ENCODE measurements at regions not wholly inside any gene's neighbourhood (a gene's known extent, or its start where the extent isn't known, plus 50 kb on each side); places are given as distances from the start of the nearest gene placed in this dataset.

DNA sequence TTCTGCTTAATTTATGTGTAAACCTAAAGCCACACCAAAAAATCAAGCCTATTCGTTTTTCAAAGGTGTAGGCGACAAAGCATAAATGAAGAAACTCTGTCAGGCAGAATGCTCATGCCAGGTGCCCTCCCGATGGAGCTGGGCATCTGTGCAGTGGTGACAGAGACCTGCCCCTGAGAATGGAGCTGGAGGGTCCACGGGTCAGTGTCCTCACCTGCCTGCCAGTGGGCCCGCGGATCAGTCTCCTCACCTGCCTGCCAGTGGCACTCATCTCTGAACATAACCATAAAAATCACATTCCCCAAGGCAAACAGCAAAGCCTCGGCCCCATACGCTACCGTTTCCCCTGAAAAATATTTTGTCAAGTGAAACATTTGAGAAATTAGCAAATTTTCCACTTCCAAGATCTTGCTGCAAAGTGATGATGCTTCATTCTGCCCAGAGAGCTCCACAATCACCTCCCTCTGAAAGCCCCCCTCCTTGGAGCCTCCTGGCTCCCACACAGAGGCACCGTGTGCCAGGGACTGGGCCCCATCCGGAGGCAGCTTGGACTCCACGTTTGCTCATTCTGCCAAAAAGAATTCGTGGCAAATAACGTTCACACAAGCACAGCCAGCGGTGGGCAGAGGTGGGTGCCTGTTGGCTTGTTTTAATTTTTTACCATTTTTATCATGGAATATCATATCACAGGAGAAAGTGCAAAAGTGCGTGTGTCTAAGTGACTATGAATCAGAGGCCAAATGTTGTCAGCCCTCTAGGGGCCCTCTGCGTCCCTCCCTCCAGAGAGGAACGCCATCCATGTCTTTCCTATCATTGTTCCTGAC is 88.8 kb downstream of the YTHDF1 start:
- Histone ChIP-seq H4K20me1 (replicated peaks; ENCODE audit: control insufficient read depth, extremely low read depth, insufficient read depth, low read length) (no peaks in the 10 kb centered on the region), H3K4me2 (ENCODE audit: insufficient read depth, low read length) (no peak overlapping the region), H2AFZ (ENCODE audit: low read depth, low read length) (no peak overlapping the region), H3K4me1 (ENCODE audit: control insufficient read depth, extremely low read depth, insufficient read depth, low read length) (peaks cover 9% of the 10 kb centered on the region), H3K9ac (replicated peaks; ENCODE audit: extremely low read depth, insufficient read depth, low read length) (no peak overlapping the region), H3K36me3 (ENCODE audit: control insufficient read depth in 2 of 2, extremely low read depth in 1 of 2, insufficient read depth in 2 of 2, low read length in 2 of 2) (no peaks in the 10 kb centered on the region), H3K9me3 (replicated peaks; ENCODE audit: control insufficient read depth, insufficient read depth, low read length) (no peaks in the 10 kb centered on the region), H3K27me3 (ENCODE audit: control insufficient read depth in 2 of 2, insufficient read depth in 2 of 2, low read length in 2 of 2) (no peaks in the 10 kb centered on the region), H3K27ac (ENCODE audit: insufficient read depth, low read depth, low read length) (no peak overlapping the region), H3K4me3 (replicated peaks in 1 of 3; ENCODE audit: insufficient read depth in 1 of 3, low read depth in 1 of 3, low read length in 3 of 3) (no peak overlapping the region), H3K9me1 (replicated peaks; ENCODE audit: control insufficient read depth, extremely low read depth, insufficient read depth, low read length) (no peaks in the 10 kb centered on the region), H3K79me2 (ENCODE audit: control insufficient read depth, insufficient read depth, low read length) (no peaks in the 10 kb centered on the region)
- ChIA-PET POLR2A (no interaction called here), CTCF (interaction anchor here (1.1 kb wide), 1 partner anchor 15 kb away, joined by 3 read pairs; no protein-coding TSS in a partner anchor)
- no TSS peak for BruUV-seq (replicated peaks)
- dilution Hi-C loops (cut with MboI; ENCODE audit: extremely low pct_ligation_motif_present, low sequenced_read_pairs) (no loop called here), intact Hi-C loops (cut with micrococcal nuclease) (no loop called here)
- no peak for FAIRE-seq
- no peak for DNase-seq (ENCODE audit: low read depth, low spot score)
- TF ChIP-seq GATA2 (IDR thresholded peaks at IDR 0.05; ENCODE audit: insufficient read depth, insufficient read length, low read depth, low read length) (no peak), JUN (IDR thresholded peaks at IDR 0.05; ENCODE audit: borderline replicate concordance, insufficient read depth, insufficient read length, low read depth) (no peak), MYC (IDR thresholded peaks at IDR 0.05; ENCODE audit: low read depth, low read length) (no peak), FOS (IDR thresholded peaks at IDR 0.05; ENCODE audit: borderline replicate concordance, insufficient read depth, low read length) (no peak), POLR2AphosphoS5 (IDR thresholded peaks at IDR 0.05; ENCODE audit: insufficient read depth, low read depth, low read length) (no peak), POLR2A (IDR thresholded peaks at IDR 0.05; ENCODE audit: low read depth, low read length) (no peak)
- TF ChIP-seq, protein P1, sequence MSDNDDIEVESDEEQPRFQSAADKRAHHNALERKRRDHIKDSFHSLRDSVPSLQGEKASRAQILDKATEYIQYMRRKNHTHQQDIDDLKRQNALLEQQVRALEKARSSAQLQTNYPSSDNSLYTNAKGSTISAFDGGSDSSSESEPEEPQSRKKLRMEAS (IDR thresholded peaks at IDR 0.05; ENCODE audit: insufficient read depth, insufficient read length), result no peak
- TF ChIP-seq, protein P2, sequence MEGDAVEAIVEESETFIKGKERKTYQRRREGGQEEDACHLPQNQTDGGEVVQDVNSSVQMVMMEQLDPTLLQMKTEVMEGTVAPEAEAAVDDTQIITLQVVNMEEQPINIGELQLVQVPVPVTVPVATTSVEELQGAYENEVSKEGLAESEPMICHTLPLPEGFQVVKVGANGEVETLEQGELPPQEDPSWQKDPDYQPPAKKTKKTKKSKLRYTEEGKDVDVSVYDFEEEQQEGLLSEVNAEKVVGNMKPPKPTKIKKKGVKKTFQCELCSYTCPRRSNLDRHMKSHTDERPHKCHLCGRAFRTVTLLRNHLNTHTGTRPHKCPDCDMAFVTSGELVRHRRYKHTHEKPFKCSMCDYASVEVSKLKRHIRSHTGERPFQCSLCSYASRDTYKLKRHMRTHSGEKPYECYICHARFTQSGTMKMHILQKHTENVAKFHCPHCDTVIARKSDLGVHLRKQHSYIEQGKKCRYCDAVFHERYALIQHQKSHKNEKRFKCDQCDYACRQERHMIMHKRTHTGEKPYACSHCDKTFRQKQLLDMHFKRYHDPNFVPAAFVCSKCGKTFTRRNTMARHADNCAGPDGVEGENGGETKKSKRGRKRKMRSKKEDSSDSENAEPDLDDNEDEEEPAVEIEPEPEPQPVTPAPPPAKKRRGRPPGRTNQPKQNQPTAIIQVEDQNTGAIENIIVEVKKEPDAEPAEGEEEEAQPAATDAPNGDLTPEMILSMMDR (IDR thresholded peaks at IDR 0.05; ENCODE audit: extremely low read depth in 1 of 2, insufficient read depth in 1 of 2, low read depth in 1 of 2, low read length in 2 of 2), result no peak
